CD4-positive, alpha-beta T cell treated with Interleukin-4 for 4 hours (primary cell): ENCODE measurements at regions not wholly inside any gene's neighbourhood (a gene's known extent, or its start where the extent isn't known, plus 50 kb on each side); places are given as distances from the start of the nearest gene placed in this dataset.

ENCODE experiments used
- DNase-seq: peaks from one replicate; pipeline ENCODE4 v3.0.0-alpha.2; 2020

- DNase-seq = no peak
Observed at GRCh38 chrX:5278908-5279307, 949.8 kb downstream of the NLGN4X start.

- no peak for DNase-seq
Observed at GRCh38 chrX:5265324-5265850, 963.3 kb downstream of the NLGN4X start.

GRCh38 chrX:5250106-5250505, 978.6 kb downstream of the NLGN4X start:
- DNase-seq = no peak

- DNase-seq = no peak
Observed at GRCh38 chrX:5242091-5242790, 986.4 kb downstream of the NLGN4X start.

GRCh38 chrX:5236749-5237148, 991.9 kb downstream of the NLGN4X start:
- no peak for DNase-seq

GRCh38 chrX:5236096-5236495, 992.6 kb downstream of the NLGN4X start:
- DNase-seq = no peak

DNA sequence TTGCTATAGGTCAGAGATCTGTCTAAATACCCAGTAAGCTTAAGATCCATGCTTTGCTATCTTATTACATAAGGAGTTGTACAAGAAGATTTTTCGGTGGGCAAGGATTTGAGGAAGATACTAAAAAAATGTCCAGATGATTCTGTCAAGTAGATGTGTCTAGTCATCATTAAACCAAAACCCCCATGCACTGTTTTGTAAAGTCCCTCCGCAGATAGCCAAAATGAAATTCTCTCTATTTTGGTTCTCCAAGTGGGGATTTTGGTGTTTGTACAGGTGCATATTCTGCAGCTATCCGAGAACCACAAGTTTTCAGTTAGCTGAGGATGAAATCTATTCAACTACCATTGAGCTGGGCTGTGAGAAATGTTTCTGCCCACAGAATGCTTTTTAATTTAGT, 994.8 kb downstream of the NLGN4X start:
- DNase-seq = no peak

- DNase-seq = no peak
Observed at GRCh38 chrX:5220421-5220820, 1008.2 kb downstream of the NLGN4X start.

DNA sequence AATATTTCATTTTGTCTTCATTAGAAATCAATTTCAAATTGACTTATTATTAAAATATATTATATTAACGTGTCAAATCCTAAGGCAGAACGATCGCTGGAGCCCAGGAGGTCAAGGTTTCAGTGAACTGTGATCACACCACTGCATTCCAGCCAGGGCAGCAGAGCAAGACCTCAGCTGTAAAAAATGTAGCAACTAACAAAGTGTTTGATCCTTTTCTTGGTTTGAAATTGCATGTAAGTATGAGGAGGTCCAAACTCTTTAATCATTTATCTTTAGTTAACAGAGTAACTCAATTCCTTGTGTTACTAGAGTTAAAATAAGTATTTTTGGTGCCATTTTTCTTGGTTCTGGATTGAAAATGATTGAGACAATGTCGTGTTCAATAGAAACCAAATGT, 1033.9 kb downstream of the NLGN4X start:
- DNase-seq = no peak

DNA sequence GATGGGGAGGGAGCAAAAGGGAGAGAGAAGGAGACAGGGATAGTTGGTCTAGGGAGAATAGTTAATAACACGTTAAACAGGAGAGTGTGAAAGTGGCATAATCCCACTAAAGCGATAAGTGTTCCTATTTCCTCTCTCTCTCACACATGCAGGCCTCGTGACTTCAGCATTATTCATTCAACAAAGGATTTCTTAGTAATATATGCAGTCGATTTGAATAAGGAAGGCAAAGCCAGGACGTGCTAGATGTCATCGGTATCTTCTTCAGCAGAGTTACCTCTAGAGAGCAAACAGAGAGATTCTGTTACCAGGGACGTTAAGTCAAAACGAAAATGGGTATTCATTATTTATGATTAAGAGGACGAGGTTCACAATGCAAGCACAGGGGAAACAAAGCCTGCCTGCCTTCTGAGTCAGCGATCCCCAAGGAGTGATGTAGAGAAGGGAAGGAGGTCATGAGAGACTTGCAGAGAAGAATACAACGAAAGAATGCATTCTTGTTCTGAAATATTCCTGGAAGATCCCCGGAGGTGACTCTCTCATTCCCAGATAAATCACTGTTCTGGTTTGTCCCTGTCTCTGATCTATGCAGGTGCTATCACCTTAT, 1048.4 kb downstream of the NLGN4X start:
- DNase-seq = no peak

DNA sequence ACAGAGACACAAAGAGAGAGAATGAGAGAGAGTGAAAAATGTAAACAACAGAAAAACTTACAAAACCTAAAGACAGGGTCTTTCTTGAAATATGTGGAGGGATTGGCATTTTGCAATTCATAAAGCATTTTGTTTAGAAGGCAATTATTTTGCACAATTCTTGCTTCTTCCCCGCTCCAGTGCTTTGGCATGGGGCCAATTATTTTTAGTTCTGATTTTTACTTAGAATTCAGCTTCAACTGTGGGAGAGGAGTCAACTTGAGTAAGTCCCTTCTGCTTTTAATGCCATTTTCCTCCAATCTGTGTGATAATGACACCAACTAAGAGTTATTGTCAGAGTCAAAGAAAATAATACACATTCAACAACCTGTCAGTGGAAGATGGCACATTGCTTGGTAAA, 1051.9 kb downstream of the NLGN4X start:
- DNase-seq = no peak

DNA sequence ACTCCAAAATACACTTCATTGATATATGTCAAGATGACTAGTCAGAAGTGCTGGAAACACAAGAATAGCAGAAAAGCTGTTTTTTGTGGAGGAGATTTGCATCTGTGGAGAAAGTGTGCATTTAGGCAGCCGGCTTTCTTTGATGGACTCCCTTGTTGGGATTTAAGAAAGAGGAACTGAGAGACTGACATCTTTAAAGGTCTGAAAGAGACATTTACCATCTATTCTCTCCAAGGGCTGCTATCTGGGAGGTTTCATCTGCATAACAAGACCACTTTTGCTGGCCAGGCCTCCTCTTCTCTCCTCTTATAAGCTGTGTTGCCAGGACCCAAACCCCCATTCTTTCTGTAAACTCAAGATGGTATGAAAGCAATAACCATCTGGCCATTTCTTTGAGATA, 1065.0 kb downstream of the NLGN4X start:
- no peak for DNase-seq

- no peak for DNase-seq
Observed at GRCh38 chrX:5155301-5155700, 1073.4 kb downstream of the NLGN4X start.

- DNase-seq = no peak
Observed at GRCh38 chrX:5145957-5146356, 1082.7 kb downstream of the NLGN4X start.

DNA sequence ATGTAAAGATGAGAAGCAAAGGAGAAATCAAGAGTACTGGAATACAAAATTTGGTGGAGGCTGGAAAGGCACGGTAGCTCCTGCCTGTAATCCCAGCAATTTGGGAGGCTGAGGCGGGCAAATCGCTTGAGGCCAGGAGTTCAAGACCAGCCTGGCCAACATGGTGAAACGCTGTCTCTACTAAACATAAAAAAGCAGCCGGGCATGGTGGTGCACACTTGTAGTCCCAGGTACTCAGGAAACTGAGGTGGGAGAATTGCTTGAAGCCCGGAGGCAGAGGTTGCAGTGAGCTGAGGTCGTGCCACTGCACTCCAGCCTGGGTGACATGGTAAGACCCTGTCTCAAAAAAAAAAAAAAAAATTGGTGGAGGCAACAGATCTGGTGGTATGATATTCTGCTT, 1086.0 kb downstream of the NLGN4X start:
- DNase-seq = no peak

- DNase-seq = no peak
Observed at GRCh38 chrX:5122181-5122678, 1106.4 kb downstream of the NLGN4X start.

GRCh38 chrX:5117816-5118215, 1110.9 kb downstream of the NLGN4X start:
- no peak for DNase-seq

DNA sequence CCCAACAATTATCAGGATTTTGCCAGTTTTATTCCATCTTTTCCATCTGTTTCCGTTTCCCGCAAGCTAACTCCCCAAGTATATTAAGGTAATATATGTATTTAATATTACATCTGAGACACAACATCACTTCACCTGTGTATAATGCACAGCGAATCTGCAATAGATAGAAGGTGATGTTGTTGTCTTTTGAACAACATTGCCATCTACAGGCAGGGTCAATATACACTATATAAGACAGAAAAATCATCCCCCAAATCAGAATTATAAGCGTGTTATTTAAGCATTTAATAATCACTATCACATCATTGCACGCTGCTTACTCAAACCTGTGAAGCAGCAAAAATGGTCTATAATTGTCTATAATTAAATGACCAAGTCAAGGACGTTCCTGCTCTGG, 1115.5 kb downstream of the NLGN4X start:
- DNase-seq = no peak

DNA sequence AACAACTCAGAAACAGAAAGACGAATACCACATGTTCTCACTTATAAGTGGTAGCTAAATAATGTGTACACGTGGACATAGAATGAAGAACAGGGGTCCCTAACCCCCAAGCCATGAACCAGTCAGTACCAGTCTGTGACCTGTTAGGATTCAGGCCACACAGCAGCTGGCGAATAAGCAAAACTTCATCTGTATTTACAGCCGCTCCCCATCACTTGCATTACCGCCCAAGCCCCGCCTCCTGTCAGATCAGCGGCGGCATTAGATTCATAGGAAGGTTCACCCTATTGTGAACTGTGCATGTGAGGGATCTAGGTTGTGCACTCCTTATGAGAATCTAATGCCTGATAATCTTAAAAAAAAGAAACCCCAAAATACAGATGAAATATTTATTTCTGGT, 1128.7 kb downstream of the NLGN4X start:
- no peak for DNase-seq

DNA sequence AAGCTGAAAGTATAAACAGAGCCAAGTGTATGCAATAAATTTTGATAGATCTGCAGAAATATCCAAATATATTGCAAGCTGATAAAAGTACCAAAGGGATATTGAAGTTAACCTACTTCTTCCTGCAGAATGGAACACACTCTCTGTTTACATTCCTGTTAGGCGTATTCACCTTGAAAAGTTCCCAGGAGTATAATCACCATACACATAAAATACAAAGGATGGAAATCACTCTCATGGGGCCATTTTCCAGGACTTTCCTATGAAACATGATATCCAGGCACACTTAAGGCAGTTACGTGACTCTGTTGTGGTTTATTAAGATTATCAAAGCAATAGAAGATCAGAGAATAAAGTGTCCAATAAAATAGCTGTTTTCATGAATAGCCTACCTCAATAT, 1142.3 kb downstream of the NLGN4X start:
- DNase-seq = no peak

GRCh38 chrX:5084279-5084678, 1144.4 kb downstream of the NLGN4X start:
- DNase-seq = no peak

DNA sequence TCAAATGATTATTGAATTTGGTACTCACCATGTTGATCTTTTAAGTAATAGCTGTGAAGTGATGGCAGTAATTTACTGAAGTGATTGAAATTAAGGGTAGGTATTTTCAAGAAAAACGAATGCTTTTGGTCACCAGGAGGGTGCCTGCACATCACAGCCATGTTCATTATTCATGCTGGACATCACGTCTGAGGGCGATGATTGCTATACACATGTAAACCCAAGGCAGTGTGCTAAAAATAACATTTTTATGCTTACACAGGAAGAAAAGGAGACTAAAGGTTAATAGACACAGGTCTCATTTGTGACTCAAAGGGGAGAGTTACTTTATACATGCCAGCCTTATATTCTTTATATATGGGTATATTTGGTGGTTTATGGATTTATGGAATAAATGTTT, 1146.0 kb downstream of the NLGN4X start:
- DNase-seq = no peak

DNA sequence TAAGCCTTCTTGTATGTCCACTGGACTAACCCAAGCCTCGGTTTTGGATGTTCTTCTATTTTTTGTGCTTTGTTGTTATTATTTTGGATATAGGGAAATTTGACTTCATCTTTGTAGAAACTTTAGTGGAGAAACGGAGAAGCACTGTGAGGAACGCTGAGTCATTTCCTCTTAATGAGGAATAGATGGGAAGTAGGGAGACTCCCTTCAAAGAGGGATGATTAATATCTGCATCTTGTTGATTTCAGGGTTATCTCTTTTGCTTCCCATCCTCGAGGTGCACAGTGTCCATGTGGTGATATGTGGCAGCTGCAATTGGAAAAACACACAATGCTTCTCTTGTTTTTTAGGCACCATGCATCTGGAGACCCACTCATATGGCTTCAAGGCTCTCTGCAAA, 1147.9 kb downstream of the NLGN4X start:
- DNase-seq = no peak

- no peak for DNase-seq
Observed at GRCh38 chrX:5068550-5068949, 1160.1 kb downstream of the NLGN4X start.

DNA sequence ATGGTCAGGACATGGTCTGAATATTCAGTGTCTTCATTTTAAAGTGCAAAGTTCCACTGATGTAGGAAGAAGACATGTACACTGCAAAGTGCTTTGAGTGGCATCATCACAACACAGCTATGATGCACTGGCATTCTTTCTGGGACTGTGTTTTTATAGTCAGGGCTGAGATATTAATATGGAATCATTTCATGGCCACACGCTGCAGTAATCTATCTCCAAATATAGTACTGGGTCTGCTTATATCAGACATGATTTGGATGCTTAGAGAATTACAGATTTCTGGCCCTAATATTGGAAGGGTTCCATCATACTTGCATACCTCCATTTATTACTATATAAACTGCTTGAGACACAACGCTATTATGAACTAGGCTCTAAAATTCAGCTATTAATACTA, 1170.9 kb downstream of the NLGN4X start:
- no peak for DNase-seq
